HEK293 (cell line): ENCODE measurements at regions not wholly inside any gene's neighbourhood (a gene's known extent, or its start where the extent isn't known, plus 50 kb on each side); places are given as distances from the start of the nearest gene placed in this dataset.

Experiments used
- CTCF ChIP-seq: fragments of 450-650 bp; formaldehyde crosslinking; IDR thresholded peaks from 2 replicates; pipeline ENCODE4 v1.5.1; 2016; ENCODE audit warnings: missing biosample characterization, missing genetic modification characterization
- ZBTB17 ChIP-seq: fragments of 450-650 bp; formaldehyde crosslinking; IDR thresholded peaks from 2 replicates; pipeline ENCODE4 v1.5.1; 2016; ENCODE audit warnings: missing biosample characterization, missing genetic modification characterization
- ZNF114 ChIP-seq: fragments of 450-650 bp; formaldehyde crosslinking; IDR thresholded peaks from 2 replicates; pipeline ENCODE4 v1.5.0; 2017; ENCODE audit warnings: missing biosample characterization, missing genetic modification characterization
- ZNF18 ChIP-seq: fragments of 450-650 bp; formaldehyde crosslinking; IDR thresholded peaks from 2 replicates; pipeline ENCODE4 v1.5.1; 2016; ENCODE audit warnings: missing biosample characterization, missing genetic modification characterization
- ZNF221 ChIP-seq: fragments of 450-650 bp; formaldehyde crosslinking; IDR thresholded peaks from 2 replicates; pipeline ENCODE4 v1.5.1; 2017; ENCODE audit warnings: missing biosample characterization, missing genetic modification characterization, borderline replicate concordance
- ZNF324 ChIP-seq: fragments of 450-650 bp; formaldehyde crosslinking; IDR thresholded peaks from 2 replicates; pipeline ENCODE4 v1.5.1; 2016; ENCODE audit warnings: missing biosample characterization, missing genetic modification characterization
- ZNF350 ChIP-seq: fragments of 450-650 bp; formaldehyde crosslinking; IDR thresholded peaks from 2 replicates; pipeline ENCODE4 v1.5.0; 2017; ENCODE audit warnings: missing biosample characterization, mild to moderate bottlenecking, missing genetic modification characterization
- ZNF416 ChIP-seq: fragments of 450-650 bp; formaldehyde crosslinking; IDR thresholded peaks from 2 replicates; pipeline ENCODE4 v1.5.1; 2016; ENCODE audit warnings: missing biosample characterization, missing genetic modification characterization
- ZNF645 ChIP-seq: fragments of 450-650 bp; formaldehyde crosslinking; IDR thresholded peaks from 2 replicates; pipeline ENCODE4; 2016; ENCODE audit warnings: missing biosample characterization, missing genetic modification characterization
- ZNF664 ChIP-seq: fragments of 450-650 bp; formaldehyde crosslinking; IDR thresholded peaks from 2 replicates; pipeline ENCODE4 v1.5.1; 2016; ENCODE audit warnings: missing biosample characterization, missing genetic modification characterization
- ZNF768 ChIP-seq: fragments of 450-650 bp; formaldehyde crosslinking; IDR thresholded peaks from 2 replicates; pipeline ENCODE4 v1.5.1; 2018; ENCODE audit warnings: missing biosample characterization, mild to moderate bottlenecking, missing genetic modification characterization

- TF ChIP-seq ZNF18 (tag by site-specific recombination): no peak
- no peak for TF ChIP-seq CTCF (tag by site-specific recombination)
- TF ChIP-seq ZNF350: no peak
- TF ChIP-seq ZBTB17 (tag by site-specific recombination): no peak
- TF ChIP-seq ZNF768 (tag by site-specific recombination): no peak
- no peak for TF ChIP-seq ZNF645 (tag by site-specific recombination)
- no peak for TF ChIP-seq ZNF221 (tag by site-specific recombination)
- no peak for TF ChIP-seq ZNF664 (tag by site-specific recombination)
- TF ChIP-seq ZNF114 (tag by site-specific recombination): no peak
- TF ChIP-seq ZNF324 (tag by site-specific recombination): no peak
- TF ChIP-seq ZNF416 (tag by site-specific recombination): no peak
Measured at GRCh38 chr12:53857666-53858065, 81.0 kb upstream of the HOXC13 start.
